Gastrocnemius medialis (tissue), 4 donors: ENCODE measurements at regions not wholly inside any gene's neighbourhood (a gene's known extent, or its start where the extent isn't known, plus 50 kb on each side); places are given as distances from the start of the nearest gene placed in this dataset.

ENCODE experiments used
- POLR2A ChIP-seq, 2 donors: fragments of 450-650 bp; IDR thresholded peaks; one replicate each; pipeline ENCODE4 v1.6.1; 2017; ENCODE audit warnings: antibody characterized with exemption in 2 of 2, mild to moderate bottlenecking in 2 of 2, moderate library complexity in 2 of 2
- TF ChIP-seq, protein P1 (sequence below), 5 experiments: fragments of 450-650 bp in 3 of 5; fragments of 200-600 bp in 2 of 5; sonication (generic) in 2 of 5; IDR thresholded peaks in 4 of 5; conservative IDR thresholded peaks in 1 of 5; 1 replicate in 4 of 5; 2 replicates in 1 of 5; pipeline ENCODE4 v1.5.1; 2016 to 2019; ENCODE audit warnings: antibody characterized with exemption in 5 of 5, mild to moderate bottlenecking in 3 of 5, moderate library complexity in 3 of 5

DNA sequence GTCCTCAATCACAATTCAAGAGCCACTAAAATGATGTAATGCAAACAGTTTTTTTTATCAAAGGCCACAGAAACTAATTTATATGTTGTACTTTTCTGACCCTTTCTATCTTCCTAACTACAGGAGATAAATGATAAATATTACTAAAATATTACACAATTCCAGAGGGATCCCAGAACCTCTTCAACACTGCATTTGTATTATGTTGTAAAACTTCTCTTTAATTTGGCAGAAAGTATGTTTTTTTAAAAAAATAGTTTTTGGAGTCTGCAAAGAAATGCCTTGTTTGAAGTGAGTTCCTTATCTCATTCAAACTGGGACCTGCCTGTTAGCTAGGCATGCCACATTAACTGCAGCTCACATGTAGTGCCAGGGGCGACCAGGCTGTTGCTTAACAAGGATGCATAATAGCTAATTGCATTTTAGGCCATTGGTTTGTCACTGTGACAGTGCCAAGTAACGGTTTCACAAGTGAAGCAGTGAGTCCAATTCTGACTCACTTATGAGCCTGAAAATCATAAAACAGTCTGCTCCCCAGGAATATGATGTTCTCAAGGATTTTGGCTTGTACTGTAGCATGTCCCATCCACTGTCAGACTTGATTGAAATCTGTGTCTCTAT, 266.9 kb downstream of the KTN1 start:
- TF ChIP-seq, protein P1, sequence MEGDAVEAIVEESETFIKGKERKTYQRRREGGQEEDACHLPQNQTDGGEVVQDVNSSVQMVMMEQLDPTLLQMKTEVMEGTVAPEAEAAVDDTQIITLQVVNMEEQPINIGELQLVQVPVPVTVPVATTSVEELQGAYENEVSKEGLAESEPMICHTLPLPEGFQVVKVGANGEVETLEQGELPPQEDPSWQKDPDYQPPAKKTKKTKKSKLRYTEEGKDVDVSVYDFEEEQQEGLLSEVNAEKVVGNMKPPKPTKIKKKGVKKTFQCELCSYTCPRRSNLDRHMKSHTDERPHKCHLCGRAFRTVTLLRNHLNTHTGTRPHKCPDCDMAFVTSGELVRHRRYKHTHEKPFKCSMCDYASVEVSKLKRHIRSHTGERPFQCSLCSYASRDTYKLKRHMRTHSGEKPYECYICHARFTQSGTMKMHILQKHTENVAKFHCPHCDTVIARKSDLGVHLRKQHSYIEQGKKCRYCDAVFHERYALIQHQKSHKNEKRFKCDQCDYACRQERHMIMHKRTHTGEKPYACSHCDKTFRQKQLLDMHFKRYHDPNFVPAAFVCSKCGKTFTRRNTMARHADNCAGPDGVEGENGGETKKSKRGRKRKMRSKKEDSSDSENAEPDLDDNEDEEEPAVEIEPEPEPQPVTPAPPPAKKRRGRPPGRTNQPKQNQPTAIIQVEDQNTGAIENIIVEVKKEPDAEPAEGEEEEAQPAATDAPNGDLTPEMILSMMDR (IDR thresholded peaks at IDR 0.05 in 4 of 5, conservative IDR thresholded peaks at IDR 0.05 in 1 of 5) = no peak
- TF ChIP-seq POLR2A (IDR thresholded peaks at IDR 0.05) = no peak
